ENCODE measurements at regions not wholly inside any gene's neighbourhood (a gene's known extent, or its start where the extent isn't known, plus 50 kb on each side); places are given as distances from the start of the nearest gene placed in this dataset.

DNA sequence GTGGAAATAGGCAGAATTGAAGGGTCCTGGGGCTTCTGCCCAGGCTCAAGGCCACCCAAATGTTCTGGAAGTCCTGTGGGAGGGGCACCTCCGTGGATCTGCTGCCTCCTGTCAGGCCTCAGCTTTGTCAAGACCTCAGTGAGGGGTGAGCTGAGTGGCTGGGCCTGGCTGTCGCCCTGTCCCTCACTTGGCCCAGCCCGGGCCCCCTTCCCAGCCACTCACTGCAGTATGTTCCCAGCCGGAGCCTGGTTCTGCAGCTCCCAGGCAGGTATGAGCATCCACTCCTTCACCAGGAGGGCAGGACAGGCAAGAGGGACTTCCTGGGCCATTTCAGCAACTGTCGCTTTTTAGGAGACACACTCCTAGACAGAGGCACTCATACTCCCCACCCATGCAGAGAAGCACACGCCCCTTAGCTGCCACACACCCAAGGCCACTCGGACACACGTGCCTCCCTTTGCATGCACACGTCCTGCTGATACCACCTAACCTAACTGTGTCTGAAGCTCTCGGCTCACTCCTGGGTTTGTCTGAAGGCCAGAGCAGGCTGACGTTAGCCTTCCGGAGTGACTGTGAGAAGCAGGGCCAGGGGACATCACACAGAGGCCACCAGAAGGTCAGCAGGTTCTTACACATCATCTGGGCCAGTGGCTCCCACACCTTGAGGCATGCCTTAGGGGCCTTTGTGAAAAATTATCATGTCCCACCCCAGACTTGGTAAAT is 72.2 kb upstream of the COL13A1 start:
- peak overlapping the region; percentile 76 for H3K27ac ChIP-seq
- no peak for ATAC-seq
- no peak for DNase-seq
- no peaks in the 10 kb centered on the region for H3K27me3 ChIP-seq (ENCODE audit: insufficient read depth in 3 of 3, low read length in 2 of 3)
- 72 to 83% (median 76%) methylated on average over 12 of the region's 12 CpGs for WGBS, 3 donors
- no peak overlapping the region for H3K4me3 ChIP-seq
- TF ChIP-seq, protein P1, sequence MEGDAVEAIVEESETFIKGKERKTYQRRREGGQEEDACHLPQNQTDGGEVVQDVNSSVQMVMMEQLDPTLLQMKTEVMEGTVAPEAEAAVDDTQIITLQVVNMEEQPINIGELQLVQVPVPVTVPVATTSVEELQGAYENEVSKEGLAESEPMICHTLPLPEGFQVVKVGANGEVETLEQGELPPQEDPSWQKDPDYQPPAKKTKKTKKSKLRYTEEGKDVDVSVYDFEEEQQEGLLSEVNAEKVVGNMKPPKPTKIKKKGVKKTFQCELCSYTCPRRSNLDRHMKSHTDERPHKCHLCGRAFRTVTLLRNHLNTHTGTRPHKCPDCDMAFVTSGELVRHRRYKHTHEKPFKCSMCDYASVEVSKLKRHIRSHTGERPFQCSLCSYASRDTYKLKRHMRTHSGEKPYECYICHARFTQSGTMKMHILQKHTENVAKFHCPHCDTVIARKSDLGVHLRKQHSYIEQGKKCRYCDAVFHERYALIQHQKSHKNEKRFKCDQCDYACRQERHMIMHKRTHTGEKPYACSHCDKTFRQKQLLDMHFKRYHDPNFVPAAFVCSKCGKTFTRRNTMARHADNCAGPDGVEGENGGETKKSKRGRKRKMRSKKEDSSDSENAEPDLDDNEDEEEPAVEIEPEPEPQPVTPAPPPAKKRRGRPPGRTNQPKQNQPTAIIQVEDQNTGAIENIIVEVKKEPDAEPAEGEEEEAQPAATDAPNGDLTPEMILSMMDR (IDR thresholded peaks at IDR 0.05), result no peak
- peaks cover 64% of the 10 kb centered on the region for H3K4me1 ChIP-seq
- intact Hi-C loops (cut with DNase I), result loop anchor here in 1 of 2 donors (5.0 kb wide), 1 partner anchor 73 kb away; the partner anchor contains the start of gene COL13A1
- H3K9me3 ChIP-seq, result no peaks in the 10 kb centered on the region
- no peaks in the 10 kb centered on the region for H3K36me3 ChIP-seq (ENCODE audit: insufficient read depth in 1 of 2, low read depth in 1 of 2)

DNA sequence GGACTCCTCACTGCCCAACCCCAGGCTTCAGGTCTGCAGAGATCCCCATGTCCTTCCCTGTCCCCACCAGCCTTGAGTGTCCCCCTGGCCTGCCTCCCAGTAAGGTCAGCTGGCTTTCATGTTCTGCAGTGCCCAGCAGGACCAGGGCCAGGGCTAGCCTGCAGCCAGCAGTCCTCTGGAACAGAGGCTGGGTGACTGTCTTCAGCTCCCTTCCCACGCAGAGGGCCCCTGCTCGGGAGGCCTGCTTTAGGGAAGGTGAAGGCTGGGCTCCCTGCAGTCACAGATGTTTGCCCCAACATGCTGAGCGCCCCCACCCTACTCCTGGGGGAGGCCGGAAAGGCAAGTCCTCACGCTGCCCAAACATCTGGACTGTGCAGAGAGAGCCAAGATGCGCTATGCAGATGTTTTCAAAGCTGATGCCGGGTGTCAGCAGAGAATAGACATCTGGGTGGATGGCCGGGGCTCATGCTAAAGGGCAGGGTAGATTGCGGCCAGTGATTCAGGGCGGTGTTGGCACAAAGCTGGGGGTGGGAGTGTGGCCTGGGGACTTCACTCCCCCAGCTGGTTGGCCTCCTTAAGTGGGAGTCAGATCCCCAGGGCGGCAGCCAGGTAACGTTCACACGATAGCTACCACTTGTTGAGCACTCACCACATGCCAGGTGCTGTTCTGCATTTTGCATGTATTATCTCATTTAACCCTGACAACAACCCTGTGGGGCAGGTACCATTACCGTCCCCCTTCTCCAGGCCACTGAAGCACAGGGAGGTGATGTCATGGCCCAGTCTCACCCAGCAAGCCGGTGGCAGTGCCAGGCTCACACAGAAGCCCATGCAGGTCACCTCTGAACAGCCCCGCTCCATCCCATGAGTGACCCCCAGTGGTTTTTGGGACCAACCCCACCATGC is 71.2 kb upstream of the COL13A1 start:
- intact Hi-C loops (cut with DNase I), result loop anchor here in 1 of 2 donors (5.0 kb wide), 1 partner anchor 72 kb away; the partner anchor contains the start of gene COL13A1
- peak; percentile 44 to 74 for DNase-seq
- Histone ChIP-seq H3K4me3 (no peak overlapping the region), H3K27ac (peak overlapping the region; percentile 76), H3K9me3 (no peaks in the 10 kb centered on the region), H3K4me1 (peaks cover 71% of the 10 kb centered on the region), H3K36me3 (ENCODE audit: insufficient read depth in 1 of 2, low read depth in 1 of 2) (no peaks in the 10 kb centered on the region), H3K27me3 (ENCODE audit: insufficient read depth in 3 of 3, low read length in 2 of 3) (no peaks in the 10 kb centered on the region)
- WGBS, 3 donors, result 32 to 45% (median 40%) methylated on average over 16 of the region's 16 CpGs
- ATAC-seq, result peak; percentile 30 to 61 (median 48)
- TF ChIP-seq, protein P1 (IDR thresholded peaks at IDR 0.05), result no peak

DNA sequence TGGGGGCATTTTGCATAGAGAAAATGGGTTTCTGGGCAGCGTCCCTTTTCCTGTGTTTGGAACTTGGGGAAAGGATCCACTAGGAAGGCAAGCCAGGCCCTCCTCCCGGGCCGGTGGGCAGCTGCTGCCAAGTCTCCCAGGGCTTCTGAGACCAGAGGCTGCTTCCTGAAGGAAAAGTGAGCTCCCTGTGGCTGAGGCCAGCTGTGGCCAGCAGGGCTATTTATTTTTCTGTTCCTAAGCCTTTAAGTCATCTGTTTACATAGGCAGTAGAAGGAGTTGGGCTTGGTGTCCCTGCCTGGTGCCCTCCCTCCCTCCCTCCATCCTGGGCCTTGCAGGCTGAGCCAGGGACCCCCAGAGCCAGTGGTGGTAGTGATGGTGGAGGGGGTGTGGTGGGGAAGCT is 70.5 kb upstream of the COL13A1 start:
- ATAC-seq (no peak), DNase-seq (no peak)
- Histone ChIP-seq H3K4me1 (peaks cover 78% of the 10 kb centered on the region), H3K27ac (peak overlapping the region; percentile 76), H3K4me3 (no peak overlapping the region), H3K9me3 (no peaks in the 10 kb centered on the region), H3K27me3 (ENCODE audit: insufficient read depth in 3 of 3, low read length in 2 of 3) (no peaks in the 10 kb centered on the region), H3K36me3 (ENCODE audit: insufficient read depth in 1 of 2, low read depth in 1 of 2) (no peaks in the 10 kb centered on the region)
- TF ChIP-seq, protein P1 (IDR thresholded peaks at IDR 0.05), result no peak
- intact Hi-C loops (cut with DNase I), result loop anchor here in 1 of 2 donors (5.0 kb wide), 1 partner anchor 71 kb away; the partner anchor contains the start of gene COL13A1
- WGBS, 3 donors, result 30 to 45% (median 38%) methylated on average over 3 of the region's 3 CpGs

DNA sequence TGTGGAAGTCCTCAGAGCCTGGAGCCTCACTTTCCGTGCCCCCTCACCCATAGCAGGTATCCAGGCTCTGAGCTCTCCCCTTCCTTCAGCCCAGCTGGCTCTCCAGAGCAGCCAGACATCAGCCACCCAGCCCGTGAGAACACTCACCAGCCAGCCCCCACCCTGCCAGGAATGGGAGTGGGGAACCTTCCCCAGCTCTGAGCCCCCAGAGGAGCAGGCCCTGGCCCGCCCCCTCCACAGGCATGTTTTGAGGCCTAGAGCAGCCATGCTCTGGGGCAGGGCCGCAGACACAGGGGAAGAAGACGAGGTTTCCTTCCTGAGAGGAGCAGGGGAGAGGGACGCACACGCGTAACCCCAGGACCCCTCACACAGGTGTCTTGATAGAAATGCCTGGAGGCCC is 70.0 kb upstream of the COL13A1 start:
- TF ChIP-seq, protein P1 (IDR thresholded peaks at IDR 0.05), result no peak

More for the DNA sequence above, 70.0 kb upstream of the COL13A1 start:
- ATAC-seq (no peak), DNase-seq (no peak)
- H3K27ac ChIP-seq, result peak overlapping the region; percentile 76
- H3K36me3 ChIP-seq (ENCODE audit: insufficient read depth in 1 of 2, low read depth in 1 of 2), result no peaks in the 10 kb centered on the region
- H3K4me3 ChIP-seq, result no peak overlapping the region
- no peaks in the 10 kb centered on the region for H3K9me3 ChIP-seq
- peaks cover 83% of the 10 kb centered on the region for H3K4me1 ChIP-seq
- intact Hi-C loops (cut with DNase I), result loop anchor here (2.0 to 5.0 kb wide), 2 partner anchors 69 to 71 kb away; partner anchors contain the start of gene COL13A1 (in 2 of the 2)
- 90 to 94% (median 92%) methylated on average over 8 of the region's 8 CpGs for WGBS, 3 donors
- no peaks in the 10 kb centered on the region for H3K27me3 ChIP-seq (ENCODE audit: insufficient read depth in 3 of 3, low read length in 2 of 3)

All from psoas muscle (tissue), 7 donors.